B cell (primary cell): ENCODE measurements at regions not wholly inside any gene's neighbourhood (a gene's known extent, or its start where the extent isn't known, plus 50 kb on each side); places are given as distances from the start of the nearest gene placed in this dataset.

Source experiments
- ATAC-seq: fragments of 200-7000 bp; cut with Tn5 transposase; one replicate; pipeline ENCODE4 v1.10.0; 2021; ENCODE audit warnings: low read depth, mild to moderate bottlenecking, moderate number of reproducible peaks, moderate library complexity
- CTCF ChIA-PET: fragments of 350-600 bp; sonication (Branson Sonifier 250); formaldehyde crosslinking; loops from one replicate; lab custom pipeline; 2021; ENCODE audit warnings: antibody characterized with exemption, inconsistent platforms; lab: Charles Lee
- POLR2A ChIA-PET: fragments of 350-600 bp; sonication (Branson Sonifier 250); formaldehyde crosslinking; loops from one replicate; lab custom pipeline; 2021; ENCODE audit warnings: antibody characterized with exemption; lab: Charles Lee
- DNase-seq: peaks from one replicate; pipeline ENCODE4 v3.0.0; 2013
- H2AFZ ChIP-seq: 2 replicates; pipeline ENCODE4 v1.6.1; 2012; ENCODE audit warnings: mild to moderate bottlenecking, low read depth, low read length; ENCODE audit not compliant: insufficient read depth, poor library complexity, severe bottlenecking
- H3K27ac ChIP-seq, 2 donors: 1 replicate in 1 of 2; 2 replicates in 1 of 2; pipeline ENCODE4 v1.5.1; 2012 to 2013; ENCODE audit warnings: low read length in 2 of 2, mild to moderate bottlenecking in 2 of 2, moderate library complexity in 1 of 2
- H3K27me3 ChIP-seq, 4 experiments: fragments of 200-600 bp in 1 of 4; sonication (generic) in 1 of 4; replicated peaks in 1 of 4; 1 replicate in 2 of 4; 2 replicates in 2 of 4; pipeline versions ENCODE4 v1.6.1 to v1.7.0; 2013 to 2016; ENCODE audit warnings: low read length in 3 of 4, mild to moderate bottlenecking in 2 of 4, mixed read lengths in 1 of 4, moderate library complexity in 1 of 4; ENCODE audit not compliant: insufficient read depth in 4 of 4, control insufficient read depth in 3 of 4; ENCODE audit errors: control extremely low read depth in 1 of 4
- H3K36me3 ChIP-seq, 2 experiments: replicated peaks in 1 of 2; 1 replicate in 1 of 2; 2 replicates in 1 of 2; pipeline versions ENCODE4 v1.6.1 to v1.7.1; 2013; ENCODE audit warnings: low read length in 1 of 2; ENCODE audit not compliant: insufficient read depth in 2 of 2, control insufficient read depth in 1 of 2; ENCODE audit errors: control extremely low read depth in 1 of 2, extremely low read depth in 1 of 2
- H3K4me1 ChIP-seq, 2 donors: fragments of 200-600 bp in 1 of 2; sonication (generic) in 1 of 2; 1 replicate in 1 of 2; 2 replicates in 1 of 2; pipeline versions ENCODE4 v1.5.1 to v1.6.1; 2013 to 2017; ENCODE audit warnings: low read length in 2 of 2; ENCODE audit not compliant: control insufficient read depth in 2 of 2, insufficient read depth in 2 of 2
- H3K4me2 ChIP-seq: replicated peaks from 2 replicates; pipeline ENCODE3; 2012; ENCODE audit warnings: mild to moderate bottlenecking, low read depth, low read length; ENCODE audit not compliant: poor library complexity, severe bottlenecking
- H3K4me3 ChIP-seq, 5 experiments: fragments of 200-600 bp in 1 of 5; sonication (generic) in 1 of 5; 1 replicate in 3 of 5; 2 replicates in 2 of 5; pipeline versions ENCODE4 v1.5.1 to v1.7.0; 2011 to 2016; ENCODE audit warnings: low read length in 4 of 5, mild to moderate bottlenecking in 4 of 5, low read depth in 2 of 5, control low read depth in 1 of 5, moderate library complexity in 1 of 5; ENCODE audit not compliant: insufficient read depth in 1 of 5; ENCODE audit errors: control extremely low read depth in 1 of 5, extremely low read depth in 1 of 5
- H3K79me2 ChIP-seq: fragments of 200-600 bp; sonication (generic); one replicate; pipeline ENCODE4 v1.6.0; 2016; ENCODE audit warnings: low read length; ENCODE audit not compliant: control insufficient read depth, insufficient read depth
- H3K9ac ChIP-seq: fragments of 200-600 bp; sonication (generic); 2 replicates; pipeline ENCODE4 v1.6.1; 2017; ENCODE audit warnings: mild to moderate bottlenecking, low read length, moderate library complexity
- H3K9me3 ChIP-seq, 3 donors: one replicate each; pipeline versions ENCODE4 v1.6.1 to v1.7.1; 2013; ENCODE audit warnings: low read length in 2 of 3; ENCODE audit not compliant: control insufficient read depth in 2 of 3, insufficient read depth in 1 of 3; ENCODE audit errors: control extremely low read depth in 1 of 3
- H4K20me1 ChIP-seq: 2 replicates; pipeline ENCODE4 v1.6.0; 2012; ENCODE audit warnings: mild to moderate bottlenecking, low read length; ENCODE audit not compliant: insufficient read depth, control insufficient read depth, poor library complexity, severe bottlenecking
- H3K27ac Mint-ChIP-seq: one replicate; pipeline ENCODE4 v1.8.0; 2021; ENCODE audit warnings: mixed read lengths
- H3K27me3 Mint-ChIP-seq: one replicate; pipeline ENCODE4 v1.8.0; 2021; ENCODE audit warnings: mixed read lengths
- H3K4me1 Mint-ChIP-seq: one replicate; pipeline ENCODE4 v1.8.0; 2021; ENCODE audit warnings: mixed read lengths
- H3K4me3 Mint-ChIP-seq: one replicate; pipeline ENCODE4 v1.8.0; 2021; ENCODE audit warnings: mixed read lengths
- H3K9me3 Mint-ChIP-seq: one replicate; pipeline ENCODE4 v1.8.0; 2022; ENCODE audit warnings: mixed read lengths; ENCODE audit not compliant: insufficient read depth
- EZH2 ChIP-seq: IDR thresholded peaks from 2 replicates; pipeline ENCODE4 v1.6.1; 2012; ENCODE audit warnings: borderline replicate concordance, low read depth, mild to moderate bottlenecking, moderate library complexity, low read length; ENCODE audit not compliant: insufficient read depth, poor library complexity, severe bottlenecking
- WGBS: methylation state at CpG from one replicate; pipeline ENCODE4 v1.1.5; 2013; ENCODE audit warnings: missing lambda C conversion rate; ENCODE audit not compliant: insufficient coverage; 5-methylcytosine and 5-hydroxymethylcytosine counted together
- intact Hi-C: fragments of 100-400 bp; cut with micrococcal nuclease; formaldehyde crosslinking; loops from one replicate; pipeline ENCODE4 v1.10.0; 2022
- TF ChIP-seq, protein P1 (sequence below): fragments of 200-600 bp; IDR thresholded peaks from one replicate; pipeline ENCODE4 v1.8.0; 2022; ENCODE audit warnings: antibody characterized with exemption, mild to moderate bottlenecking

DNA sequence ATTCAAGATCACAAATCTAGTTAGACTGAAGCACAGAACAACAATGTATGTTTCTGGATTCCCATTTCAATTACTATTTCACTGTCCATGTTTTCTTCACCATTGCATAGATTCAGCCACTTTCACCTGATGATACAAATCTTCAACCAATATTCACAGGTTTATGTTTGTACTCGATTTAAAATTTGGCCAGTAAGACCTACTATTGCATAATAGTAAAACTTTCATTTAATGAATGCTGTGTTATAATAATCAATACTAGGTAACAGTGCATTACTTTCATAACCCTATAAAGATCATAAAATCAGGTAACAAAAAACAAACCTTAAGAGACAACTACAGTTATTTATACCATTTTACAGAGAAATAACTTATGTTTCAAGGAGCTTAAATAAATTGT, 2209.1 kb downstream of the ARAP2 start:
- no peaks in the 10 kb centered on the region for H3K9me3 ChIP-seq
- no CpG with 5 or more reads among the region's 1 CpG for WGBS
- Mint-ChIP-seq H3K4me3 (no peak overlapping the region), H3K9me3 (no peaks in the 10 kb centered on the region), H3K27me3 (no peaks in the 10 kb centered on the region), H3K4me1 (no peaks in the 10 kb centered on the region), H3K27ac (no peak overlapping the region)
- intact Hi-C loops: no loop called here
- H3K27me3 ChIP-seq: no peaks in the 10 kb centered on the region
- H3K4me2 ChIP-seq: no peak overlapping the region
- H3K36me3 ChIP-seq: no peaks in the 10 kb centered on the region
- no peaks in the 10 kb centered on the region for H4K20me1 ChIP-seq
- no peak overlapping the region for H3K4me3 ChIP-seq
- H3K9ac ChIP-seq: no peak overlapping the region
- no peak for ATAC-seq
- TF ChIP-seq, protein P1, sequence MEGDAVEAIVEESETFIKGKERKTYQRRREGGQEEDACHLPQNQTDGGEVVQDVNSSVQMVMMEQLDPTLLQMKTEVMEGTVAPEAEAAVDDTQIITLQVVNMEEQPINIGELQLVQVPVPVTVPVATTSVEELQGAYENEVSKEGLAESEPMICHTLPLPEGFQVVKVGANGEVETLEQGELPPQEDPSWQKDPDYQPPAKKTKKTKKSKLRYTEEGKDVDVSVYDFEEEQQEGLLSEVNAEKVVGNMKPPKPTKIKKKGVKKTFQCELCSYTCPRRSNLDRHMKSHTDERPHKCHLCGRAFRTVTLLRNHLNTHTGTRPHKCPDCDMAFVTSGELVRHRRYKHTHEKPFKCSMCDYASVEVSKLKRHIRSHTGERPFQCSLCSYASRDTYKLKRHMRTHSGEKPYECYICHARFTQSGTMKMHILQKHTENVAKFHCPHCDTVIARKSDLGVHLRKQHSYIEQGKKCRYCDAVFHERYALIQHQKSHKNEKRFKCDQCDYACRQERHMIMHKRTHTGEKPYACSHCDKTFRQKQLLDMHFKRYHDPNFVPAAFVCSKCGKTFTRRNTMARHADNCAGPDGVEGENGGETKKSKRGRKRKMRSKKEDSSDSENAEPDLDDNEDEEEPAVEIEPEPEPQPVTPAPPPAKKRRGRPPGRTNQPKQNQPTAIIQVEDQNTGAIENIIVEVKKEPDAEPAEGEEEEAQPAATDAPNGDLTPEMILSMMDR: no peak
- no peak for TF ChIP-seq EZH2
- no peaks in the 10 kb centered on the region for H3K79me2 ChIP-seq
- POLR2A ChIA-PET: no interaction called here
- no peak overlapping the region for H3K27ac ChIP-seq
- no peak for DNase-seq
- CTCF ChIA-PET: no interaction called here
- H3K4me1 ChIP-seq: no peaks in the 10 kb centered on the region
- H2AFZ ChIP-seq: no peak overlapping the region

DNA sequence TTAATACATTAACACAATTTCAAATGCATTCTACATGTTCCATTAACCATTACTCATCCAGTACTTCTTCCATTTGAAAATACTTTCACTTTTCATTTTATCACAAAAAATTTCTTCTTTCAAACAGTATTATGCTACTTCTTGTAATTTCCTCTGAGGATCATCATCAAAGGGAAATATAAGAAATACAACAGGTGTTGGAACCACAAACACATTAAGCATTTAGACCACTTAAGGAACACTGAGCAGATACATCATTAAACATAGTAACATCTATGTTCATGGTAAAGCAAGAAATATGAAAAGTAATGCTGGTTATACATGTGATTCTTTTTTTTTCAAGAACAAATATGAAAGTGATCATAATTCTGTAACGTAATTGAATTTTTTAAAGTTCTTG, 2207.0 kb downstream of the ARAP2 start:
- Histone ChIP-seq H3K4me1 (no peaks in the 10 kb centered on the region), H3K79me2 (no peaks in the 10 kb centered on the region), H3K9ac (no peak overlapping the region), H3K4me2 (no peak overlapping the region), H3K27me3 (no peaks in the 10 kb centered on the region), H3K4me3 (no peak overlapping the region), H2AFZ (no peak overlapping the region), H3K9me3 (no peaks in the 10 kb centered on the region), H4K20me1 (no peaks in the 10 kb centered on the region), H3K27ac (no peak overlapping the region), H3K36me3 (no peaks in the 10 kb centered on the region)
- DNase-seq (no peak), ATAC-seq (no peak)
- no peak for TF ChIP-seq EZH2
- TF ChIP-seq, protein P1: no peak
- Mint-ChIP-seq H3K4me3 (no peak overlapping the region), H3K4me1 (no peaks in the 10 kb centered on the region), H3K9me3 (no peaks in the 10 kb centered on the region), H3K27ac (no peak overlapping the region), H3K27me3 (no peaks in the 10 kb centered on the region)
- ChIA-PET POLR2A (no interaction called here), CTCF (no interaction called here)
- no CpG with 5 or more reads among the region's 1 CpG for whole genome bisulfite sequencing
- intact Hi-C loops: no loop called here
